ENCODE measurements at regions not wholly inside any gene's neighbourhood (a gene's known extent, or its start where the extent isn't known, plus 50 kb on each side); places are given as distances from the start of the nearest gene placed in this dataset.

DNA sequence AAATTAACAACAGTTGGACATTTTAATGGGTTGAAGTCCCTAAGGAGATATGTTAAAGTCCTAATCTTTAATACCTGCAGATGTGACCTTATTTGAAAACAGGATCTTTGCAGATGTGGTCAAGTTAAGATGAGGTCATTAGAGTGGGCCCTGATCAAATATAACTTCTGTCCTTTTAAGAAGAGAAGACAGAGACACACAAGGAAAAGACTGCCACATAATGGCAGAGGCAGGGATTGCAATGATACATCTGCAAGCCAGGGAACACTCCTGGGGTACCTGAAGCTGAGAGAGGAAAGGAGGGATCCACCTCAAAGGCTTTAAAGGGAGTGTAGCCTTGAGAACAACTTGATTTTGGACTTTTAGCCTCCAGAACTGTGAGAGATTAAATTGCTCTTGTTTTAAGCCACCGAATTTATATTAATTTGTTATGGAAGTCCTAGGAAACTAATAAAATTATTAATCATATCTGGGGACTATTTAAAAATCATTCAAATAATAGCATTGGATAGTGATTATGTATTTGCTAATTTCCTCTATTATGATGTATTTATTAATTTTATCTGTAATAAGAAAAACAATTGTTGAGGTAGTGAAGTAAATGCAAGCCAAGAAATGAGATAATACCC, 700.0 kb upstream of the PCDH15 start:
- DNase-seq (ENCODE audit: low read depth) = peak; percentile 17

GRCh38 chr10:55497893-55498499, 697.0 kb upstream of the PCDH15 start:
- DNase-seq (ENCODE audit: low read depth) = no peak

DNA sequence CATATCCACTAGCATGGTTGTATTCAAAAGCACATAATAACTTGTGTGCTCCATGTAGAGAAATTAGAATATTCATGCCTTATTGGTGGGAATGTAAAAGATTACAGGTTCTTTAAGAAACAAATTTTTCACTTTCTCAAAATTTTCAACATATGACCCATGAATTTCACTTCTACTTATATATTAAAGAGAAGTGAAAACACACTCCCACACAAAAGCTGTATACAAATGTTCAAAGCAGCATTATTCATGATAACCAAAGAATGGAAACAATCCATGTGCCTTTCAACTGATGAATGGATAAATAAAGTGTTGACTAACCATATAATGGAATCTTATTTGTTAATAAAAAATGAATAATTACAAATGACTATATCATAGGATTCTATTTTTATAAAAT, 694.5 kb upstream of the PCDH15 start:
- no peak for DNase-seq (ENCODE audit: low read depth)

DNA sequence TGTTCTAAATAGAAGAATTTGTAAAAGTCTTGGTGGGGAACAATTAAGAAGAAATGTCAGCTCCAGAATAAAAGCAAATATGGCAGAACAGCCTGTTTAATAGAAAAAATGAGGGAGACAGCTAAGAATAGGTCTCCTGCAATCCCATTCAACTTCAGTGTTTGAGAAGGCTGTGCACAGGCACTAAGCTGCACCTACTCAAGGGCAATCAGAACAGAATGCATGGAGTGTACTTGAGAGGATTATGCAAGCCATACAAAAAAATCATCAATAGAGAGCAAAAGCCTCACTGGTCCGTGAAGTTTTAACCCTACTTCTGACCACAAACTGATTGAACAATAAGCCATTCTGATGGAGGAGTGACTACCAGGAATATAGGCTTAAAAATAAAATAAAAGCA, 690.7 kb upstream of the PCDH15 start:
- no peak for DNase-seq (ENCODE audit: low read depth)

DNA sequence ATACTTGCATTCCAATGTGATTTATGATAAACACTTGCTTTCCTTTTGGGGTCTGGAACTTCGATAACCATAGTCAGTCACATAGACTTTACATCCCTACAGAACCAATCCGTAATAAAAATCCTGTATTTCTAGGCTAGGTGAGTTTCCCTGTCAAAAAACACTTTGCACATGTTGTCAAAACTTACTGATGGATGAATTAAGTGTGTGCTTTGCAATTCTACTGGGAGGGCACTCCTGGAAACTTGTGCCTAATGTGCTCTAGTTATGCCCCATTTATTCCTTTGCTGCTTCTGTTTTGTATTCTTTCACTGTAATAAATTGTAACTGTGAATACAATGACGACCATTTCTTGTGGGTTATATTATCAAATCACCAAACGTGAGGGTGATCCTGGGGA, 684.8 kb upstream of the PCDH15 start:
- no peak for DNase-seq (ENCODE audit: low read depth)

GRCh38 chr10:55476129-55476528, 675.1 kb upstream of the PCDH15 start:
- DNase-seq (ENCODE audit: low read depth) = peak; percentile 1

- no peak for DNase-seq (ENCODE audit: low read depth)
Measured at GRCh38 chr10:55474258-55474657, 673.2 kb upstream of the PCDH15 start.

GRCh38 chr10:55470840-55471239, 669.8 kb upstream of the PCDH15 start:
- DNase-seq (ENCODE audit: low read depth) = no peak

DNA sequence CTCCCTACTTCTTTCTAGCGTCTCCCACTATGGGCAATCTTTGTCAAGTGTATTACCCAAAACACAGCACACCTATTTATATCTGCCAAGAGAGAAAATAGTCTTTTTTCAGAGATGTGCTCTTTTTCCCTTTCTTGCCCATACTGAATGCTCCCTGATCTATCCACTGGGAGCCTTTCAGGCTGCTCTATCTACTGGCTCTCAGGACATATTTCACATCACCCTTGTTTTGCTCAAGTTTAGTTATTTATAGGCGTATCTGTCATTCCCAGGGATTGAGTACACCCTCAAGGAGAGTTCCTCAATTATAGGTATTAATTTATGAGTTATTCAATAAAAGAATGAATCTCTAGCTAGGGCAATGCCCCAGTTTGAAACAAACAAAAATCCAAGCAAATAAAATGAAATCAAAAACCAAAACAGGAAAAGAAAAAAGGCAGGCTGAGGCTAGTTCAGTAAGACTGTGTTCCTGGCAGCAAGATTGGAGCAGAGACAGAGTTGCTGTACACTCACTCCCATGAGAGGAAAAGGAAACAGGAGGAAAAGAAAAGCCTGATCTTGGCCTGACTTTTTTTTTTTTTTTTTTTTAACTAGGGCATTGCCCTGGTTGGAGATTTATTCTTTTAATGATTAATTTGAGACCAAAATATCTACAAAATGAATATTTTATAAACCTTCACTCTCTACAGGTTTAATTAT, 665.9 kb upstream of the PCDH15 start:
- no peak for DNase-seq (ENCODE audit: low read depth)

GRCh38 chr10:55464083-55464482, 663.1 kb upstream of the PCDH15 start:
- no peak for DNase-seq (ENCODE audit: low read depth)

DNA sequence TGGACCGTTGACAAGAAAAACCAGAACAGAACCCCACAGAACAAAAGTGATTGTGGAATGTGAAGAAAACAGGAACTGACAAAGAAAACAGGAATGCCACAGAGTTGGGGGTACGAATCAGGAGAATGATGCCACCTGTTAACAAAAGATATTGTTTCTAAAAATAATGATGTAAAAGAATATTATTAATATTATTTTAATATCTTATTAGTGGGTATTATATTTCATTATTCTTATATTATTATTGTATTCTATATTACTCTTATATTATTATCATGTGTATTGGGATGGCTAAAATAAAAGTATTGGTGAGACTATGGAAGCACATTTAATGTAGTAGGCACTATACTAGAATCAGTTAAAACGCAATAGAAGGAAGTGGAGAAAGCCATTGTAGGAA, 659.0 kb upstream of the PCDH15 start:
- DNase-seq (ENCODE audit: low read depth) = no peak

GRCh38 chr10:55449981-55450380, 649.0 kb upstream of the PCDH15 start:
- DNase-seq (ENCODE audit: low read depth) = no peak

GRCh38 chr10:55446441-55447002, 645.5 kb upstream of the PCDH15 start:
- no peak for DNase-seq (ENCODE audit: low read depth)

DNA sequence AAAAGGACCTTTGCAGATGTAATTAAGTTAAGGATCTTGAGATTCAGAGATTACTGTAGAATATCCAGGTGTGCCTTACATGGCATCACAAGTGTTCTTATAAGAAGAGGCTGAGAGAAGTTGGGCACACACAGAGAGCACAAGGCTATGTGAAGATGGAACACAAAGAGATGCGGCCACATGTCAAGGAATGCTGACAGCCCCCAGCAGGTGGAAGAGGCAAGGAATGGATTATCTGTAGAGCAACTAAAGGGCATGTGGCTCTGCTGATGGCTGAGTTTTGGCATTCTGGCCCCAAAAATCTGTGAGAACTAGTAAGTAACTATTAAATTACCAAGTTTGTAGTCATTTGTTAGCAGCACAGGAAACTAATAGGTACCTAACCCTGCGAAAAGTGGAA, 640.7 kb upstream of the PCDH15 start:
- no peak for DNase-seq (ENCODE audit: low read depth)

GRCh38 chr10:55426138-55426537, 625.1 kb upstream of the PCDH15 start:
- DNase-seq (ENCODE audit: low read depth) = no peak

GRCh38 chr10:55410415-55410885, 609.4 kb upstream of the PCDH15 start:
- no peak for DNase-seq (ENCODE audit: low read depth)

GRCh38 chr10:55404094-55404493, 603.1 kb upstream of the PCDH15 start:
- no peak for DNase-seq (ENCODE audit: low read depth)

GRCh38 chr10:55400075-55400849, 599.2 kb upstream of the PCDH15 start:
- peak; percentile 52 for DNase-seq (ENCODE audit: low read depth)

DNA sequence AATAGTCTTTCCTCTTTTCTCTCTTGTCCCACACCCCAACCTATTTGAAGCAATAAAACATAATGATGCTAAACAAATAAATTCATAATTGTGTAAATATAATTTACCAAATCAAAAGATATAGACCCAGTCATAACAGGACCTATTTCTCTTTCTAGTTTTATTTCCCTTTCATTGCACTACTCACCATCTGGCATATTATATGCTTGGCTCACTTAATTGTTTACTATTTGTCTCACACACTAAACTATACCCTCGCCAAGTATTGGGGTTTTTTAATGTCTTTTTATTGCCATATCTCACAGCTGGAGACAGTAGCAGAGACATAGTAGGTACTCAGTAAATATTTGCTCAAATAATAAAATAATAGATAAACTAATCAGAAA, 597.5 kb upstream of the PCDH15 start:
- no peak for DNase-seq (ENCODE audit: low read depth)

DNA sequence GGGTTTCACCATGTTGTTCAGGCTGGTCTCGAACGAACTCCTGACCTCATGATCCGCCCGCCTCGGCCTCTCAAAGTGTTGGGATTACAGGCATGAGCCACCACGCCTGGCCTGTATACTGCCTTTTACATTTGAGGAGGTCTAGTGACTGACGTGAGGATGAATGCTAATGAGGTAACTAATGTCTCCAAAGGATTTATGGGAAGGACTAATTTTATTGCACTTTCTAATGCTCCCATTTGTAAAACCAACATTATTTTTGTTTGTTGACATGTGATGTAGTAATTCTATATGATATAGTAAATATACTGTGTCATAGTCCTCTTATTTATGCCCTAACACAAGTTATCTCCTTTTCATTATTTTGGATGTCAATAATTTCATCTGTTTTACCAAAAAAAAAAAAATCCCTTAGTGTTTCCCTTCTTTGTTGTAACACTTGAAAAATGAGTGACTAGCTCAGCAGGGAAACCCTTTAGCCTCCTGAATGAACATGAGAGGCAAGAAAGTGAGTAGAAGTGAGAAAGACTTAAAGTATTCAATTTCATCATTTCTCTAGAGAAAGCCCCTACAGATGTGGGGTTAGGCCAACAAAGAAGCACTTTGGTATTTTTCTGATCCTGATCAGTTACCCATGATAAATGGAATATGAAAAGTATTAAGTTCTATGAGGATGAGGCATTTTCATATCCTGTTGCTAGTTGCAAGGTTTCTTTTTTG, 596.9 kb upstream of the PCDH15 start:
- no peak for DNase-seq (ENCODE audit: low read depth)

GRCh38 chr10:55378196-55378595, 577.2 kb upstream of the PCDH15 start:
- no peak for DNase-seq (ENCODE audit: low read depth)

- DNase-seq (ENCODE audit: low read depth) = no peak
Measured at GRCh38 chr10:55374917-55375316, 573.9 kb upstream of the PCDH15 start.
